ENCODE measurements at regions not wholly inside any gene's neighbourhood (a gene's known extent, or its start where the extent isn't known, plus 50 kb on each side); places are given as distances from the start of the nearest gene placed in this dataset.

- no peaks in the 10 kb centered on the region for H3K9me3 ChIP-seq (ENCODE audit: control insufficient read depth, insufficient read depth, low read depth, low read length)
- CTCF ChIA-PET, result no interaction called here
- TF ChIP-seq ZNF146 (tag by site-specific recombination; IDR thresholded peaks at IDR 0.05), result no peak
- TF ChIP-seq ZNF645 (tag by site-specific recombination; IDR thresholded peaks at IDR 0.05), result no peak
- no peak for TF ChIP-seq ZNF266 (tag by site-specific recombination; IDR thresholded peaks at IDR 0.05; ENCODE audit: low read depth)
- no peak for TF ChIP-seq ELK4 (IDR thresholded peaks at IDR 0.05; ENCODE audit: borderline replicate concordance, low read depth, low read length)
- no peak for TF ChIP-seq ZBTB7A (tag by site-specific recombination; IDR thresholded peaks at IDR 0.05; ENCODE audit: low read depth)
- no peaks in the 10 kb centered on the region for H3K36me3 ChIP-seq (ENCODE audit: control insufficient read depth in 2 of 2, insufficient read depth in 1 of 2, low read length in 2 of 2)
- H3K4me1 ChIP-seq (ENCODE audit: control insufficient read depth, insufficient read depth, low read length), result no peaks in the 10 kb centered on the region
- POLR2A ChIA-PET, result no interaction called here
- no peak overlapping the region for H3K27ac ChIP-seq (ENCODE audit: extremely low read depth, low read depth, low read length)
- H3K4me3 ChIP-seq (ENCODE audit: low read depth, low read length), result no peak overlapping the region
Measured at GRCh38 chr13:47279920-47280319, 383.1 kb upstream of the HTR2A start.

GRCh38 chr13:47277774-47278173, 380.9 kb upstream of the HTR2A start:
- Histone ChIP-seq H3K4me1 (ENCODE audit: control insufficient read depth, insufficient read depth, low read length) (no peaks in the 10 kb centered on the region), H3K4me3 (ENCODE audit: low read depth, low read length) (no peak overlapping the region), H3K36me3 (ENCODE audit: control insufficient read depth in 2 of 2, insufficient read depth in 1 of 2, low read length in 2 of 2) (no peaks in the 10 kb centered on the region), H3K9me3 (ENCODE audit: control insufficient read depth, insufficient read depth, low read depth, low read length) (no peaks in the 10 kb centered on the region), H3K27ac (ENCODE audit: extremely low read depth, low read depth, low read length) (no peak overlapping the region)
- no peak for TF ChIP-seq ZNF169 (tag by site-specific recombination; IDR thresholded peaks at IDR 0.05)
- TF ChIP-seq BCL11B (tag by site-specific recombination; IDR thresholded peaks at IDR 0.05; ENCODE audit: low read depth), result no peak
- ChIA-PET POLR2A (no interaction called here), CTCF (no interaction called here)

- Histone ChIP-seq H3K36me3 (ENCODE audit: control insufficient read depth in 2 of 2, insufficient read depth in 1 of 2, low read length in 2 of 2) (no peaks in the 10 kb centered on the region), H3K4me1 (ENCODE audit: control insufficient read depth, insufficient read depth, low read length) (no peaks in the 10 kb centered on the region), H3K9me3 (ENCODE audit: control insufficient read depth, insufficient read depth, low read depth, low read length) (no peaks in the 10 kb centered on the region), H3K27ac (ENCODE audit: extremely low read depth, low read depth, low read length) (no peak overlapping the region), H3K4me3 (ENCODE audit: low read depth, low read length) (no peak overlapping the region)
- no peak for TF ChIP-seq ZNF623 (tag by site-specific recombination; IDR thresholded peaks at IDR 0.05)
- no peak for TF ChIP-seq ZNF211 (tag by site-specific recombination; IDR thresholded peaks at IDR 0.05; ENCODE audit: low read depth)
- peak; percentile 59; the same call in 1 of the 2 replicates for TF ChIP-seq ATF2 (tag by site-specific recombination; IDR thresholded peaks at IDR 0.05; ENCODE audit: low read depth)
- POLR2A ChIA-PET, result no interaction called here
- CTCF ChIA-PET, result no interaction called here
Measured at GRCh38 chr13:47268270-47268669, 371.4 kb upstream of the HTR2A start.

GRCh38 chr13:47258384-47258783, 361.5 kb upstream of the HTR2A start:
- Histone ChIP-seq H3K4me1 (ENCODE audit: control insufficient read depth, insufficient read depth, low read length) (no peaks in the 10 kb centered on the region), H3K9me3 (ENCODE audit: control insufficient read depth, insufficient read depth, low read depth, low read length) (no peaks in the 10 kb centered on the region; the same call in 1 of the 2 replicates), H3K27ac (ENCODE audit: extremely low read depth, low read depth, low read length) (no peak overlapping the region), H3K36me3 (ENCODE audit: control insufficient read depth in 2 of 2, insufficient read depth in 1 of 2, low read length in 2 of 2) (no peaks in the 10 kb centered on the region), H3K4me3 (ENCODE audit: low read depth, low read length) (no peak overlapping the region)
- CTCF ChIA-PET, result no interaction called here
- POLR2A ChIA-PET, result no interaction called here
- TF ChIP-seq ZNF692 (tag by site-specific recombination; IDR thresholded peaks at IDR 0.05), result no peak
- no peak for TF ChIP-seq ZBTB20 (tag by site-specific recombination; IDR thresholded peaks at IDR 0.05)
- TF ChIP-seq ZSCAN16 (tag by site-specific recombination; IDR thresholded peaks at IDR 0.05), result no peak
- no peak for TF ChIP-seq ZNF211 (tag by site-specific recombination; IDR thresholded peaks at IDR 0.05; ENCODE audit: low read depth)
- TF ChIP-seq ZNF37A (tag by site-specific recombination; IDR thresholded peaks at IDR 0.05), result no peak
- TF ChIP-seq ZNF529 (tag by site-specific recombination; IDR thresholded peaks at IDR 0.05; ENCODE audit: insufficient replicate concordance), result no peak
- no peak for TF ChIP-seq ZNF416 (tag by site-specific recombination; IDR thresholded peaks at IDR 0.05)
- TF ChIP-seq ZNF792 (tag by site-specific recombination; IDR thresholded peaks at IDR 0.05), result no peak
- no peak for TF ChIP-seq ZNF146 (tag by site-specific recombination; IDR thresholded peaks at IDR 0.05)
- TF ChIP-seq ZNF521 (tag by site-specific recombination; IDR thresholded peaks at IDR 0.05), result no peak
- no peak for TF ChIP-seq ZNF513 (tag by site-specific recombination; IDR thresholded peaks at IDR 0.05)
- no peak for TF ChIP-seq ZNF530 (tag by site-specific recombination; IDR thresholded peaks at IDR 0.05; ENCODE audit: low read depth)
- TF ChIP-seq ZSCAN18 (tag by site-specific recombination; IDR thresholded peaks at IDR 0.05), result no peak
